ENCODE measurements at regions not wholly inside any gene's neighbourhood (a gene's known extent, or its start where the extent isn't known, plus 50 kb on each side); places are given as distances from the start of the nearest gene placed in this dataset.

DNA sequence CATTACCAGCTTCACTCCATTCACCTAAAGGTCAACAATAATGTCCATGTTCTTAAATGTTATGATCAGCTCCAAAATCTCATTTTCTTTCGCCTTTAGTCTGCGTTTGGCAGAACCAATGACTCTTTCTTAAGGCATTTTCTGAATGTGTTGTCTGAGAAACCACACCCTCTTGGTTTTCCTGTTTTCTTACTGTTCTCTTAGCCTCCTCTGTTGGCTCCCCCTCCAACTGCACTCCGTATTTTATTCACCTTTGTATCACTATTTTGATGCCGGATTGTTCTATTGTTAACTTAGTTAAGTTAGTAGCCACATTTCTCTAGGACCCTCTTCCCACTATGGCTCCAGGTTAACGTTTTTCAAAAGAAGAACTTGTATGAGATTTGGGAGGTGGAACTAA lies 185.6 kb downstream of the DMAC1 start:
- no peaks in the 10 kb centered on the region for H3K36me3 Mint-ChIP-seq (ENCODE audit: low read depth)
- H3K9me3 Mint-ChIP-seq (ENCODE audit: insufficient read depth): peaks cover 3% of the 10 kb centered on the region
- peak; percentile 71 for ATAC-seq
- peak overlapping the region; percentile 72 for H3K27ac Mint-ChIP-seq
- DNase-seq: peak; percentile 27
- peaks cover 22% of the 10 kb centered on the region for H3K4me1 Mint-ChIP-seq (ENCODE audit: low read depth)
- CTCF ChIA-PET: interaction anchor here (1.0 to 1.6 kb wide), 4 partner anchors 13 to 44 kb away, joined by 3 to 5 read pairs (median 4); no protein-coding TSS in a partner anchor
- no peaks in the 10 kb centered on the region for H3K27me3 Mint-ChIP-seq (ENCODE audit: low read depth)
- H3K4me3 Mint-ChIP-seq: peak overlapping the region; percentile 39
- POLR2A ChIA-PET: no interaction called here

DNA sequence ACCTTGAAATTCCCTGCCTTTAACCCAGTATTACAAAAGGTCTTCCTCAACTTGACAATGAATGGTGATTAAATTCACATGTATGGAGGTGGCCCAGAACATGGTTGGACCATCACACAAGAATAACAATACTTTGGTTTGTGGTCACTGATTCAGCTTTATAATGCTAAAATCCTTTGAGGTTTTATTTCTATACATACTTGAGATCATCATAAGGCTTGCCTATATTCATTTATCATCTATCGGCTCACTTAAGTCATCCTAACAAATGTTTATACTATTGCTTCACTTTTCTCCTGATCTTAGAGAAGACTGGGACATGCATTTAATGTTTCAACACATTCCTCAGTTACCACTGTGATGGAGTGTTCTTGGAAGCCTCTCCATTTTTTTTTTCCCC lies 191.3 kb downstream of the DMAC1 start:
- Mint-ChIP-seq H3K27me3 (ENCODE audit: low read depth) (no peaks in the 10 kb centered on the region), H3K36me3 (ENCODE audit: low read depth) (no peaks in the 10 kb centered on the region), H3K27ac (no peak overlapping the region), H3K4me3 (no peak overlapping the region), H3K9me3 (ENCODE audit: insufficient read depth) (peaks cover 3% of the 10 kb centered on the region), H3K4me1 (ENCODE audit: low read depth) (peaks cover 1% of the 10 kb centered on the region)
- ChIA-PET POLR2A (no interaction called here), CTCF (no interaction called here)
- DNase-seq: no peak
- no peak for ATAC-seq

DNA sequence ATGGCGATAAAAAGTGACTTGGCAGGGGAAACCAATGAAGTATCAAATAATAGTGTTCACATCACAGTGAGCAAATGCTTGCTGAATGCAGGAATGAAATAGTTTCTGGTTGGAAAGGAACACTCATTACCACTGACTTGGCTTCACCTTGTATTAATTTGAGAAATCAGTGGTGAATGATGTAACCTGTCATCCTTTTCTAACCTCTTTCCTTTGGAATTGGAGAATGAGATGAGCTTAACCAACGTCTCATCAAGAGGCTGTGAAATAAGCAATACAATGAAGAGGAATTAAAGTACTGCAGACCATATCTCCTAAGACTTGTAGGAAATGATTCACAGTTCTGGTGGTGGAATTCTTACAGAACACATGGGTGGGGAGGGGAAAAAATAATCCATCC lies 192.2 kb downstream of the DMAC1 start:
- Mint-ChIP-seq H3K4me3 (no peak overlapping the region), H3K9me3 (ENCODE audit: insufficient read depth) (peaks cover 3% of the 10 kb centered on the region), H3K27ac (no peak overlapping the region), H3K4me1 (ENCODE audit: low read depth) (no peaks in the 10 kb centered on the region), H3K27me3 (ENCODE audit: low read depth) (no peaks in the 10 kb centered on the region), H3K36me3 (ENCODE audit: low read depth) (no peaks in the 10 kb centered on the region)
- POLR2A ChIA-PET: no interaction called here
- ATAC-seq (no peak), DNase-seq (no peak)
- CTCF ChIA-PET: no interaction called here

DNA sequence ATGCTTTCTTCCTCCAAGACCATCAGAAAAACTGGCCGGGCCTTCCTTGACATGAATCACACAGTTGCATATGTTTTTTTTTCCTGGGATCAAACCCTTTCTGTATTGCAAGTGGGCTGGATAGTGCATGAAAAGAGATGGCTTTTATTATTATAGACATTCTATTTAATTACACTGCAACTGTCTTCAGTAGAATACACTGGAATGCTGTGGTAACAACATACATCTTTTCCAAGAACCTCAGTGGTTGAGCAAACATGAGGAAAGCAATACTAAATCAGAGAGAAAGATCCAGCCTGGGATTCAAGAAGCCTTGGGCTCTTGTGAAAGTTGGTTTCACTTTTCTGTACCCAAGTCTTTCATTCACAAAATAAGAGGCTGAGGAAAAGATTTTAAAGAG lies 193.0 kb downstream of the DMAC1 start:
- ATAC-seq: no peak
- DNase-seq: no peak
- ChIA-PET POLR2A (no interaction called here), CTCF (no interaction called here)
- no peak overlapping the region for H3K27ac Mint-ChIP-seq
- no peaks in the 10 kb centered on the region for H3K36me3 Mint-ChIP-seq (ENCODE audit: low read depth)
- no peaks in the 10 kb centered on the region for H3K9me3 Mint-ChIP-seq (ENCODE audit: insufficient read depth)
- no peaks in the 10 kb centered on the region for H3K4me1 Mint-ChIP-seq (ENCODE audit: low read depth)
- H3K27me3 Mint-ChIP-seq (ENCODE audit: low read depth): no peaks in the 10 kb centered on the region
- no peak overlapping the region for H3K4me3 Mint-ChIP-seq

DNA sequence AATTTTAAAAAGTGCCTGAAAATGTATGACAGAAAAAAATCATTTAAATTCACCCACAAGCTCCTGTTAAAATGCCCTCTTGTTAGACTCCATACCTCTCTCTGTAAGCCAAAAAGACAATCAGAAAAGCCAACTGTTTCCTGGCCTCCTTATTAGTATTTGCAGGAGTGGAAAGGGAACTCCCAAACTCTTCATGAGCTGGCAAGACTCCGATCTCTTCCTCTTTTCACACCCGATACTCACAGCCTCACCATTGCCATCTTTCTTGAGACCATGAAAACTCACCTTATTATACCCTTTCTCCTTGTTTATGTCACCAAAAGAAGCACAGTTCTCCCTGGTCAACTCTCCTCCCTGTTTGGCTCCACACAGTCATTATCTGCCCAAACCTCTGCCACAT lies 197.8 kb downstream of the DMAC1 start:
- ATAC-seq (no peak), DNase-seq (no peak)
- ChIA-PET CTCF (no interaction called here), POLR2A (no interaction called here)
- Mint-ChIP-seq H3K4me1 (ENCODE audit: low read depth) (no peaks in the 10 kb centered on the region), H3K36me3 (ENCODE audit: low read depth) (no peaks in the 10 kb centered on the region), H3K9me3 (ENCODE audit: insufficient read depth) (no peaks in the 10 kb centered on the region), H3K27ac (no peak overlapping the region), H3K4me3 (no peak overlapping the region), H3K27me3 (ENCODE audit: low read depth) (no peaks in the 10 kb centered on the region)

DNA sequence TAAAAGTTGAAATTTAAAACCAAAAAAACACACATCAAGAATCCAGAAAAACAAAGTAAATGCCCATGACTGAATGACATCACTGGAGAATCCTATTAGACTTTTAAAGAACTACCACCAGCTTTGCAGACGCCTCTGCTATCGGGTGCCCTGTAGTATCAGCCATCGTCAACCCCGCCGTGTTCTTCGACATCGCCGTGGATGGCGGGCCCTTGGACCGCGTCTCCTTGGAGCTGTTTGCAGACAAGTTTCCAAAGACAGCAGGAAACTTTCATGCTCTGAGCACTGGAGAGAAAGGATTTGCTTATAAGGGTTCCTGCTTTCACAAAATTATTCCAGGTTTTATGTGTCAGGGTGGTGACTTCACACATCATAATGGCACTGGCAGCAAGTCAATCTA lies 201.9 kb downstream of the DMAC1 start:
- Mint-ChIP-seq H3K27ac (no peak overlapping the region), H3K36me3 (ENCODE audit: low read depth) (peaks cover 5% of the 10 kb centered on the region), H3K27me3 (ENCODE audit: low read depth) (no peaks in the 10 kb centered on the region), H3K4me1 (ENCODE audit: low read depth) (no peaks in the 10 kb centered on the region), H3K9me3 (ENCODE audit: insufficient read depth) (peaks cover 17% of the 10 kb centered on the region), H3K4me3 (no peak overlapping the region)
- ChIA-PET POLR2A (no interaction called here), CTCF (no interaction called here)
- DNase-seq (no peak), ATAC-seq (no peak)

GRCh38 chr9:7592321-7593316 lies 207.0 kb downstream of the DMAC1 start:
- H3K27ac Mint-ChIP-seq: no peak overlapping the region
- H3K27me3 Mint-ChIP-seq (ENCODE audit: low read depth): no peaks in the 10 kb centered on the region
- H3K9me3 Mint-ChIP-seq (ENCODE audit: insufficient read depth): peaks cover 17% of the 10 kb centered on the region
- H3K36me3 Mint-ChIP-seq (ENCODE audit: low read depth): peaks cover 5% of the 10 kb centered on the region
- ATAC-seq: no peak
- H3K4me1 Mint-ChIP-seq (ENCODE audit: low read depth): no peaks in the 10 kb centered on the region
- POLR2A ChIA-PET: no interaction called here
- CTCF ChIA-PET: no interaction called here
- H3K4me3 Mint-ChIP-seq: no peak overlapping the region
- no peak for DNase-seq

- POLR2A ChIA-PET: no interaction called here
- Mint-ChIP-seq H3K9me3 (ENCODE audit: insufficient read depth) (peaks cover 17% of the 10 kb centered on the region), H3K4me1 (ENCODE audit: low read depth) (no peaks in the 10 kb centered on the region), H3K27me3 (ENCODE audit: low read depth) (no peaks in the 10 kb centered on the region), H3K27ac (no peak overlapping the region), H3K36me3 (ENCODE audit: low read depth) (peaks cover 5% of the 10 kb centered on the region), H3K4me3 (no peak overlapping the region)
- ATAC-seq (no peak), DNase-seq (no peak)
- CTCF ChIA-PET: no interaction called here
These were observed 208.1 kb downstream of the DMAC1 start for GRCh38 chr9:7591501-7591900.

GRCh38 chr9:7580568-7580967 lies 219.0 kb downstream of the DMAC1 start:
- ChIA-PET POLR2A (no interaction called here), CTCF (no interaction called here)
- no peak overlapping the region for H3K4me3 Mint-ChIP-seq
- DNase-seq: no peak
- no peak overlapping the region for H3K27ac Mint-ChIP-seq
- peaks cover 5% of the 10 kb centered on the region for H3K27me3 Mint-ChIP-seq (ENCODE audit: low read depth)
- no peaks in the 10 kb centered on the region for H3K36me3 Mint-ChIP-seq (ENCODE audit: low read depth)
- H3K4me1 Mint-ChIP-seq (ENCODE audit: low read depth): no peaks in the 10 kb centered on the region
- no peak for ATAC-seq
- no peaks in the 10 kb centered on the region for H3K9me3 Mint-ChIP-seq (ENCODE audit: insufficient read depth)

DNA sequence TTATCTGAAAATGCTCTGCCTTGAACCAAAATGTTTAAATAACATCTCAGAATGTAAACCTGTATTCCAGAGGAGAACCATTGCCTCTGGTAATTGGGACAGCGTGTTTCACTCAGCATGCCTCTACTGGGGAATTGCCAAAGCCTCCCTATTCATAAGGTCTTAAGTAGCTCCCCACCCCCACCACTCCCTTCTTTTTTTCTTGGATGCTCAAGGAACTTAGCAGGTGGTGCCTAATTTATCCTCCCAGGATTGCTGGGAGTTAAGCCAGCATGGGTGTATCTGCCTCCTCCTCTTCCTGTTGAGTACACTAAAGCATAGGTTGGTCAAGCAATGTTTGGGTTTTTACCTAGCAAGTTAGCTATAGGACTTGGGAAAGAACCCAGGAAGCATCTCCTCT lies 220.2 kb downstream of the DMAC1 start:
- POLR2A ChIA-PET: no interaction called here
- peaks cover 5% of the 10 kb centered on the region for H3K27me3 Mint-ChIP-seq (ENCODE audit: low read depth)
- DNase-seq: no peak
- no peaks in the 10 kb centered on the region for H3K9me3 Mint-ChIP-seq (ENCODE audit: insufficient read depth)
- H3K36me3 Mint-ChIP-seq (ENCODE audit: low read depth): no peaks in the 10 kb centered on the region
- H3K4me3 Mint-ChIP-seq: no peak overlapping the region
- ATAC-seq: no peak
- CTCF ChIA-PET: no interaction called here
- no peaks in the 10 kb centered on the region for H3K4me1 Mint-ChIP-seq (ENCODE audit: low read depth)
- no peak overlapping the region for H3K27ac Mint-ChIP-seq

- Mint-ChIP-seq H3K36me3 (ENCODE audit: low read depth) (no peaks in the 10 kb centered on the region), H3K27me3 (ENCODE audit: low read depth) (peaks cover 5% of the 10 kb centered on the region), H3K27ac (no peak overlapping the region), H3K9me3 (ENCODE audit: insufficient read depth) (no peaks in the 10 kb centered on the region), H3K4me1 (ENCODE audit: low read depth) (no peaks in the 10 kb centered on the region), H3K4me3 (no peak overlapping the region)
- DNase-seq (no peak), ATAC-seq (no peak)
- POLR2A ChIA-PET: no interaction called here
- CTCF ChIA-PET: no interaction called here
These were observed 220.6 kb downstream of the DMAC1 start for GRCh38 chr9:7578951-7579350.

DNA sequence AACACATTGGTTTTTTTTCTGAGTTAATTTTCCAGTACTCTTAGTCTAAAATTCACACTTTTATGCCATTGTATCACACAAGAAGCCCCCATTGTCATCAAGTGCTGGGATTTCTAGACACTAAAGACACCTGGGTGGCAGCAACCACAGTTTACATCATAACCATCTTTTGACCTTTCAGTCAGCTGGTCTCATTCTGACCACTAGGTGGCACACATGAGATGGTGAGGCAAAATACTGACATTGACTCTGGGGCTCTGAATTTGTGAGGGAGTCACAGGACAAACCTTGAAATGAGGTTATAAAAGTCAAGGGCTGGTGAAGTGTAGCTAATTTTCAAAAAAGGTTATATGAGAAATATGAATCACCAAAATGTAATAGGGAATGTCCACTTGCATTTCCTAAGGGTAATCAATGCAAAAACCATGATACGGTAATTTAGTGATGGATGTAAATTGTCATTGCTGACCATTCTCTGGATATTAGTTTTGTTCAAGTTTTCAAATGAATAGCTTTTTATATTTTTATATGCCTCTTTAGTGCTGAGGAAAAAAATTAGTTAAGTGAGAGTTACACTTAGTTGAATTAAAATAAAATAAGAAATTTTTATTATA lies 229.4 kb downstream of the DMAC1 start:
- ChIA-PET POLR2A (no interaction called here), CTCF (interaction anchor here (0.7 to 2.5 kb wide), 8 partner anchors 12 to 96 kb away, joined by 3 to 22 read pairs (median 4); no protein-coding TSS in a partner anchor)
- H3K4me1 Mint-ChIP-seq (ENCODE audit: low read depth): no peaks in the 10 kb centered on the region
- ATAC-seq: peak; percentile 67
- peak; percentile 78 for DNase-seq
- no peaks in the 10 kb centered on the region for H3K36me3 Mint-ChIP-seq (ENCODE audit: low read depth)
- H3K4me3 Mint-ChIP-seq: no peak overlapping the region
- peaks cover 12% of the 10 kb centered on the region for H3K27me3 Mint-ChIP-seq (ENCODE audit: low read depth)
- no peak overlapping the region for H3K27ac Mint-ChIP-seq
- no peaks in the 10 kb centered on the region for H3K9me3 Mint-ChIP-seq (ENCODE audit: insufficient read depth)
